ENCODE measurements at regions not wholly inside any gene's neighbourhood (a gene's known extent, or its start where the extent isn't known, plus 50 kb on each side); places are given as distances from the start of the nearest gene placed in this dataset.

DNA sequence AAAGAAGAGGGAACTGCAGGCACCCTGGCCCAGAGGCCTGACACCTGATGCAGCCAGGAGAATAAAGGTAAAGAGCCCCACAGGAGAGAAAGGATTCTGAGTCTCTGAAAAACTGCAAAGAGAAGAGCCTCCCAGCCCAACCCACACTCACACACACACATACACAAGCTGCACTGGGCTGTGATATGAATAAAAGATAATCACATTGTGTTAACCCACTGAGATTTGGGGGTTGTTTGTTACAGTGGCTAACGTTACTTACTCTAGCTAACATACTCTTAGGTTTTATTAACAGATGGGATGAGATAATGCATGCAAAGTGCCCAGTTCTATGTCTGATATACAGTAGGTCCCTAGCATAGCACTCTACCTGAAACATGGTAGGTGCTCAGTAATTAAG, 554.4 kb downstream of the CD83 start:
- TF ChIP-seq, protein P1, sequence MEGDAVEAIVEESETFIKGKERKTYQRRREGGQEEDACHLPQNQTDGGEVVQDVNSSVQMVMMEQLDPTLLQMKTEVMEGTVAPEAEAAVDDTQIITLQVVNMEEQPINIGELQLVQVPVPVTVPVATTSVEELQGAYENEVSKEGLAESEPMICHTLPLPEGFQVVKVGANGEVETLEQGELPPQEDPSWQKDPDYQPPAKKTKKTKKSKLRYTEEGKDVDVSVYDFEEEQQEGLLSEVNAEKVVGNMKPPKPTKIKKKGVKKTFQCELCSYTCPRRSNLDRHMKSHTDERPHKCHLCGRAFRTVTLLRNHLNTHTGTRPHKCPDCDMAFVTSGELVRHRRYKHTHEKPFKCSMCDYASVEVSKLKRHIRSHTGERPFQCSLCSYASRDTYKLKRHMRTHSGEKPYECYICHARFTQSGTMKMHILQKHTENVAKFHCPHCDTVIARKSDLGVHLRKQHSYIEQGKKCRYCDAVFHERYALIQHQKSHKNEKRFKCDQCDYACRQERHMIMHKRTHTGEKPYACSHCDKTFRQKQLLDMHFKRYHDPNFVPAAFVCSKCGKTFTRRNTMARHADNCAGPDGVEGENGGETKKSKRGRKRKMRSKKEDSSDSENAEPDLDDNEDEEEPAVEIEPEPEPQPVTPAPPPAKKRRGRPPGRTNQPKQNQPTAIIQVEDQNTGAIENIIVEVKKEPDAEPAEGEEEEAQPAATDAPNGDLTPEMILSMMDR (IDR thresholded peaks at IDR 0.05; ENCODE audit: poor library complexity) = no peak
- TF ChIP-seq EZH2 (IDR thresholded peaks at IDR 0.05; ENCODE audit: borderline replicate concordance) (no peak), EZH2phosphoT487 (IDR thresholded peaks at IDR 0.05; ENCODE audit: low read depth, severe bottlenecking, unreplicated experiment) (no peak)
